ENCODE measurements at regions not wholly inside any gene's neighbourhood (a gene's known extent, or its start where the extent isn't known, plus 50 kb on each side); places are given as distances from the start of the nearest gene placed in this dataset.

GRCh38 chr18:46405832-46406538 is 251.0 kb downstream of the LOXHD1 start:
- no peak for TF ChIP-seq CTCF (IDR thresholded peaks at IDR 0.05; ENCODE audit: low read depth, low read length)
- TF ChIP-seq EZH2phosphoT487 (IDR thresholded peaks at IDR 0.05; ENCODE audit: low read depth), result no peak

Measured in OCI-LY3 (cell line).